ENCODE measurements at regions not wholly inside any gene's neighbourhood (a gene's known extent, or its start where the extent isn't known, plus 50 kb on each side); places are given as distances from the start of the nearest gene placed in this dataset.
"Not testable (repeated sequence)": the region's sequence is repeated elsewhere in the genome, so short reads cannot be mapped to it uniquely, and the experiment has no call there.

GRCh38 chr2:167818521-167818920 is 428.9 kb downstream of the STK39 start:
- intact Hi-C loops (cut with DNase I; ENCODE audit: low total_unique reads): no loop called here

GRCh38 chr2:167817908-167818307 is 429.5 kb downstream of the STK39 start:
- intact Hi-C loops (cut with DNase I; ENCODE audit: low total_unique reads): no loop called here
- TF ChIP-seq CTCF (IDR thresholded peaks at IDR 0.05) (no peak), POLR2A (IDR thresholded peaks at IDR 0.05) (no peak)
- 86 to 89% methylated on average over 4 of the region's 4 CpGs for WGBS, 2 donors
- H3K4me3 ChIP-seq (ENCODE audit: low read depth, poor library complexity, severe bottlenecking): no peak overlapping the region
- no peak for DNase-seq (ENCODE audit: low spot score in 2 of 2)

More at GRCh38 chr2:167818521-167818920, 428.9 kb downstream of the STK39 start:
- DNase-seq (ENCODE audit: low spot score in 2 of 2): no peak
- TF ChIP-seq POLR2A (IDR thresholded peaks at IDR 0.05) (no peak), CTCF (IDR thresholded peaks at IDR 0.05) (no peak)
- WGBS, 2 donors: 94% methylated on average over 11 of the region's 11 CpGs
- H3K4me3 ChIP-seq (ENCODE audit: low read depth, poor library complexity, severe bottlenecking): no peak overlapping the region

GRCh38 chr2:167817422-167817821 is 430.0 kb downstream of the STK39 start:
- no peak overlapping the region for H3K4me3 ChIP-seq (ENCODE audit: low read depth, poor library complexity, severe bottlenecking)
- DNase-seq (ENCODE audit: low spot score in 2 of 2): no peak
- no peak for TF ChIP-seq CTCF (IDR thresholded peaks at IDR 0.05)
- no peak for TF ChIP-seq POLR2A (IDR thresholded peaks at IDR 0.05)
- intact Hi-C loops (cut with DNase I; ENCODE audit: low total_unique reads): no loop called here
- 95 to 100% methylated on average over 1 of the region's 1 CpG for WGBS, 2 donors

- no peak for DNase-seq (ENCODE audit: low spot score in 2 of 2)
- no peak for TF ChIP-seq CTCF (IDR thresholded peaks at IDR 0.05)
- TF ChIP-seq POLR2A (IDR thresholded peaks at IDR 0.05): no peak
- intact Hi-C loops (cut with DNase I; ENCODE audit: low total_unique reads): no loop called here
- no peak overlapping the region for H3K4me3 ChIP-seq (ENCODE audit: low read depth, poor library complexity, severe bottlenecking)
- 56 to 67% methylated on average over 1 of the region's 1 CpG for WGBS, 2 donors
Measured at GRCh38 chr2:167816874-167817290, 430.5 kb downstream of the STK39 start.

- TF ChIP-seq CTCF (IDR thresholded peaks at IDR 0.05) (no peak), POLR2A (IDR thresholded peaks at IDR 0.05) (no peak)
- no peak for DNase-seq (ENCODE audit: low spot score in 2 of 2)
- H3K4me3 ChIP-seq (ENCODE audit: low read depth, poor library complexity, severe bottlenecking): no peak overlapping the region
- intact Hi-C loops (cut with DNase I; ENCODE audit: low total_unique reads): no loop called here
- 88 to 89% methylated on average over 10 of the region's 10 CpGs for WGBS, 2 donors
Measured at GRCh38 chr2:167814881-167815718, 432.3 kb downstream of the STK39 start.

GRCh38 chr2:167814482-167814880 is 432.9 kb downstream of the STK39 start:
- intact Hi-C loops (cut with DNase I; ENCODE audit: low total_unique reads); DNase-seq (ENCODE audit: low spot score in 2 of 2); H3K4me3 ChIP-seq (ENCODE audit: low read depth, poor library complexity, severe bottlenecking): not testable (repeated sequence)
- 94 to 95% methylated on average over 13 of the region's 13 CpGs for WGBS, 2 donors

GRCh38 chr2:167809799-167810198 is 437.6 kb downstream of the STK39 start:
- intact Hi-C loops (cut with DNase I; ENCODE audit: low total_unique reads): not testable (repeated sequence)

More at GRCh38 chr2:167809799-167810198, 437.6 kb downstream of the STK39 start:
- 87 to 94% methylated on average over 9 of the region's 9 CpGs for WGBS, 2 donors
- DNase-seq (ENCODE audit: low spot score in 2 of 2); H3K4me3 ChIP-seq (ENCODE audit: low read depth, poor library complexity, severe bottlenecking): not testable (repeated sequence)

All from lower leg skin (tissue), 4 donors.